Activated CD8-positive, alpha-beta T cell treated with anti-CD3 and anti-CD28 coated beads for 36 hours (primary cell): ENCODE measurements at regions not wholly inside any gene's neighbourhood (a gene's known extent, or its start where the extent isn't known, plus 50 kb on each side); places are given as distances from the start of the nearest gene placed in this dataset.

ENCODE experiments used
- ATAC-seq: fragments of 200-7000 bp; cut with Tn5 transposase; one replicate; pipeline ENCODE4 v1.10.0; 2021; ENCODE audit warnings: mild to moderate bottlenecking, moderate library complexity
- CTCF ChIA-PET: fragments of 350-600 bp; sonication (Branson Sonifier 250); formaldehyde crosslinking; loops from one replicate; lab custom pipeline; 2021; ENCODE audit warnings: antibody characterized with exemption; lab: Charles Lee
- POLR2A ChIA-PET: fragments of 350-600 bp; sonication (Branson Sonifier 250); formaldehyde crosslinking; loops from one replicate; lab custom pipeline; 2021; ENCODE audit warnings: antibody characterized with exemption; lab: Charles Lee
- DNase-seq: peaks from one replicate; pipeline ENCODE4 v3.0.0-alpha.2; 2020
- H3K27ac Mint-ChIP-seq: one replicate; pipeline ENCODE4 v1.8.0; 2021; ENCODE audit warnings: mild to moderate bottlenecking, mixed read lengths
- H3K27me3 Mint-ChIP-seq: one replicate; pipeline ENCODE4 v1.8.0; 2021; ENCODE audit warnings: mixed read lengths
- H3K36me3 Mint-ChIP-seq: one replicate; pipeline ENCODE4 v1.8.0; 2021; ENCODE audit warnings: low read depth, mixed read lengths
- H3K4me1 Mint-ChIP-seq: one replicate; pipeline ENCODE4 v1.8.0; 2021; ENCODE audit warnings: low read depth, mixed read lengths
- H3K4me3 Mint-ChIP-seq: one replicate; pipeline ENCODE4 v1.8.0; 2021; ENCODE audit warnings: mild to moderate bottlenecking, moderate library complexity, mixed read lengths
- H3K9me3 Mint-ChIP-seq: one replicate; pipeline ENCODE4 v1.8.0; 2021; ENCODE audit warnings: mixed read lengths
- intact Hi-C: fragments of 100-400 bp; cut with micrococcal nuclease; formaldehyde crosslinking; loops from one replicate; pipeline ENCODE4 v1.10.0; 2022
- TF ChIP-seq, protein P1 (sequence below): fragments of 200-600 bp; IDR thresholded peaks from one replicate; pipeline ENCODE4 v1.8.0; 2022; ENCODE audit warnings: antibody characterized with exemption, mild to moderate bottlenecking

DNA sequence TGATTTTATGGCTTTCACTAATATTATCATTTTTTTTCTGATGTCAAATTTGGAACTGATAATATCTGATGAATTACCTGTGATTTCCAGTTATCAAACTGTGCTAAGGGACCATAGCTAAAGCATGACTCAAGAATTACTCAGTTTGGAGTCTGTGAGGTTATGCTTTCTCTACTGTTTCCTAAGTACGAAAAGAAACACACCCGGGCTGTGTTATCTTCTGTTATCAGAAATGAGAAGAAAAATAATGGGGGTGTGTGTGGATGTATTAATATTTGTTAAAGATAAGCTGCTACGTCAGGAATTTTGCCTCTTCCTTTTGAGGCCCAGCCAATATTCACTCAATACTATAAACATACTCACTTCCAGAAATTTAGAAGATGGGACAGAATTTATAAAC is 1401.9 kb upstream of the FLRT2 start:
- no peaks in the 10 kb centered on the region for H3K4me1 Mint-ChIP-seq
- no peak for ATAC-seq
- H3K27ac Mint-ChIP-seq: no peak overlapping the region
- intact Hi-C loops: no loop called here
- TF ChIP-seq, protein P1, sequence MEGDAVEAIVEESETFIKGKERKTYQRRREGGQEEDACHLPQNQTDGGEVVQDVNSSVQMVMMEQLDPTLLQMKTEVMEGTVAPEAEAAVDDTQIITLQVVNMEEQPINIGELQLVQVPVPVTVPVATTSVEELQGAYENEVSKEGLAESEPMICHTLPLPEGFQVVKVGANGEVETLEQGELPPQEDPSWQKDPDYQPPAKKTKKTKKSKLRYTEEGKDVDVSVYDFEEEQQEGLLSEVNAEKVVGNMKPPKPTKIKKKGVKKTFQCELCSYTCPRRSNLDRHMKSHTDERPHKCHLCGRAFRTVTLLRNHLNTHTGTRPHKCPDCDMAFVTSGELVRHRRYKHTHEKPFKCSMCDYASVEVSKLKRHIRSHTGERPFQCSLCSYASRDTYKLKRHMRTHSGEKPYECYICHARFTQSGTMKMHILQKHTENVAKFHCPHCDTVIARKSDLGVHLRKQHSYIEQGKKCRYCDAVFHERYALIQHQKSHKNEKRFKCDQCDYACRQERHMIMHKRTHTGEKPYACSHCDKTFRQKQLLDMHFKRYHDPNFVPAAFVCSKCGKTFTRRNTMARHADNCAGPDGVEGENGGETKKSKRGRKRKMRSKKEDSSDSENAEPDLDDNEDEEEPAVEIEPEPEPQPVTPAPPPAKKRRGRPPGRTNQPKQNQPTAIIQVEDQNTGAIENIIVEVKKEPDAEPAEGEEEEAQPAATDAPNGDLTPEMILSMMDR: no peak
- peaks cover 5% of the 10 kb centered on the region for H3K9me3 Mint-ChIP-seq
- H3K36me3 Mint-ChIP-seq: no peaks in the 10 kb centered on the region
- no peak for DNase-seq
- POLR2A ChIA-PET: no interaction called here
- CTCF ChIA-PET: no interaction called here
- H3K4me3 Mint-ChIP-seq: no peak overlapping the region
- no peaks in the 10 kb centered on the region for H3K27me3 Mint-ChIP-seq

- intact Hi-C loops: no loop called here
- Mint-ChIP-seq H3K4me3 (no peak overlapping the region), H3K36me3 (no peaks in the 10 kb centered on the region), H3K4me1 (no peaks in the 10 kb centered on the region), H3K27me3 (no peaks in the 10 kb centered on the region), H3K27ac (no peak overlapping the region), H3K9me3 (peaks cover 6% of the 10 kb centered on the region)
- ATAC-seq (no peak), DNase-seq (no peak)
- ChIA-PET CTCF (interaction anchor here (0.6 kb wide), 1 partner anchor 326 kb away, joined by 3 read pairs; no protein-coding TSS in a partner anchor), POLR2A (no interaction called here)
- TF ChIP-seq, protein P1: no peak
Measured at GRCh38 chr14:84129007-84129406, 1400.9 kb upstream of the FLRT2 start.

DNA sequence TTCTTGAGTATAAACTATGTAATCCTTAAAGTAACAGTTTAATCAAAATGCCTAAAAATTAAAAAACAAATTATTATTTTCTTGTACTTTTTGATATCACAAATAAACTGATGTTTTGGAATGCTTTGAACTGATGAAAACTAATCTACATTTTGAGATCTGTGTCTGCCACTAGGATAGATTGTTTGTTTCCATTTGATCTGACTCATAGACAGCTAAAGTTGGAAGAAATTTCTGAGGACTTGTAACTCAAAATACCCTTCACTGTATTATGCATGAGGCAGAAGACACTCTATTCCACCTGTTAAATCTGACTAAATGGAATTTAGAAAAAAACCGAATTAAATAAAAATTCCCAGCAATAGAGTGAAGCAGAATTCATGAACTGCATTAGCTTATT is 1400.0 kb upstream of the FLRT2 start:
- no peaks in the 10 kb centered on the region for H3K27me3 Mint-ChIP-seq
- TF ChIP-seq, protein P1: no peak
- DNase-seq (no peak), ATAC-seq (no peak)
- no peak overlapping the region for H3K4me3 Mint-ChIP-seq
- POLR2A ChIA-PET: no interaction called here
- H3K36me3 Mint-ChIP-seq: no peaks in the 10 kb centered on the region
- intact Hi-C loops: no loop called here
- CTCF ChIA-PET: no interaction called here
- no peaks in the 10 kb centered on the region for H3K4me1 Mint-ChIP-seq
- H3K27ac Mint-ChIP-seq: no peak overlapping the region
- peaks cover 6% of the 10 kb centered on the region for H3K9me3 Mint-ChIP-seq

GRCh38 chr14:84131924-84132323 is 1398.0 kb upstream of the FLRT2 start:
- CTCF ChIA-PET: no interaction called here
- no peaks in the 10 kb centered on the region for H3K27me3 Mint-ChIP-seq
- DNase-seq: no peak

GRCh38 chr14:84144166-84144565 is 1385.8 kb upstream of the FLRT2 start:
- intact Hi-C loops: no loop called here
- H3K4me3 Mint-ChIP-seq: no peak overlapping the region
- ChIA-PET CTCF (no interaction called here), POLR2A (no interaction called here)
- H3K4me1 Mint-ChIP-seq: no peaks in the 10 kb centered on the region
- DNase-seq (no peak), ATAC-seq (no peak)
- no peaks in the 10 kb centered on the region for H3K27me3 Mint-ChIP-seq
- H3K36me3 Mint-ChIP-seq: no peaks in the 10 kb centered on the region
- peaks cover 5% of the 10 kb centered on the region for H3K9me3 Mint-ChIP-seq
- TF ChIP-seq, protein P1: no peak
- no peak overlapping the region for H3K27ac Mint-ChIP-seq

More at GRCh38 chr14:84131924-84132323, 1398.0 kb upstream of the FLRT2 start:
- Mint-ChIP-seq H3K4me1 (no peaks in the 10 kb centered on the region), H3K27ac (no peak overlapping the region), H3K9me3 (peaks cover 10% of the 10 kb centered on the region), H3K4me3 (no peak overlapping the region), H3K36me3 (no peaks in the 10 kb centered on the region)
- intact Hi-C loops: no loop called here
- no peak for ATAC-seq
- POLR2A ChIA-PET: no interaction called here
- TF ChIP-seq, protein P1: no peak
